KBM-7 (cell line): ENCODE measurements at regions not wholly inside any gene's neighbourhood (a gene's known extent, or its start where the extent isn't known, plus 50 kb on each side); places are given as distances from the start of the nearest gene placed in this dataset.
"Not testable (repeated sequence)": the region's sequence is repeated elsewhere in the genome, so short reads cannot be mapped to it uniquely, and the experiment has no call there.

ENCODE experiments used
- DNase-seq: peaks from one replicate; pipeline ENCODE4 v3.0.0-alpha.2; 2015
- in situ Hi-C: fragments of 300-500 bp; cut with MboI; formaldehyde crosslinking; loops from 2 replicates; pipeline ENCODE4 v1.14.3; 2020; ENCODE audit warnings: low sequenced_read_pairs, low pct_unique_long_range_greater_than_20kb, mixed read lengths

DNA sequence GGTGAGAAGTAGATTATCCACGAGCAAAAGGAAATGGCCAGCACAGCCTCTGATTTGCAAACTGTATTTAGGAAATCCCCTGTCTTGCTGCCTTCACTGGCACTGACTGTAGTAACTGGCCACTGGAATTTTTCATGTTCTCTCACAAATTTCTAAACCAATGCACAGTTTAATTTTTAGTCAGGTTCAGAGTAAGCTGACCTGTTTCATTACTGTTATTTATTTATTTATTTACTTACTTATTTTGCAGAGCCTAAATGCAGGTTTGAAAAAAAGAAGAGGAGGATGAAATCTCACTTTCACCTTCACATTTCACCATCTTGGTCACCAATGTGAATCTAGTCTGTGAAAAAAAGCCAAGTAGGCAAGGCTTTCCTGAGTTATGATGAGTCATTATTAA lies 291.0 kb downstream of the PLOD2 start:
- in situ Hi-C loops = no loop called here
- no peak for DNase-seq

DNA sequence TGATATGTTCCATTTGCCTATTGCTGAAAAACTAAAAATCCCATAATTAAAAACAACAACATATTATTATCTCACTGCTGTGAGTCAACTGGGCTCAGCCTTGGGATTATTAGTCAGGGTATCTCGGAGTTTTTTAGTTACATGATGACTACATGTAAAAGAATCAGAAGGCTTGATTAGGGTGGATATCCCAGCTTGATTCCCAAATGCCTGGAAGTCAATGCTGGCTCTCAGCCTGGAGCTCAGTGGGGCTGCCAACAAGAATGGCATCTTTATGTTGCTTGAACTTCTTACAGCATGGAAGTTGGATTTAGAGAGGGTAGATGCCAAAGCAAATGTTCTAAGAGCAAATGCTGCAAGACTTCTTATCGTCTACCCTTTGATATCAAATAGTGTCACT lies 278.5 kb downstream of the PLOD2 start:
- DNase-seq = no peak
- in situ Hi-C loops = no loop called here

- in situ Hi-C loops = no loop called here
- DNase-seq = no peak
These were observed 271.3 kb downstream of the PLOD2 start for GRCh38 chr3:145889730-145890129.

DNA sequence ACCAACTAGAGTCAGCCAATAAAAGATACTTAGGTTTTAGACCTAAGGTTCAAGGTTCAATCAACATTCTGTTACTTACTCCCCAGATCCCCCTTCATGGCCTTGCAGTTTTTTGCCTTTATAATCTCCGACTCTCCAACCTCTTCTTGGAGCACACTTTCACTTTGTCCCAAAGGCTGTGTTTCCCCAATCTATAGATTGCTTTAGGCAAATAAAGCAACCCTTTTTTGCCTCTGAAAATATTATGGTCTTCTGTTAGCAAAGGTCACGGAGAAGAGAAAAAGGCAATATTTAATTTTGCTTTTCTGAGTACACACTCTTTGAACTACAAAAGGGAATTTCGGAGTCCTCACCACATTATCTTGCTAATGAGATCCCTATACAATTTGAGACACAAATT lies 268.1 kb downstream of the PLOD2 start:
- in situ Hi-C loops = no loop called here

DNA sequence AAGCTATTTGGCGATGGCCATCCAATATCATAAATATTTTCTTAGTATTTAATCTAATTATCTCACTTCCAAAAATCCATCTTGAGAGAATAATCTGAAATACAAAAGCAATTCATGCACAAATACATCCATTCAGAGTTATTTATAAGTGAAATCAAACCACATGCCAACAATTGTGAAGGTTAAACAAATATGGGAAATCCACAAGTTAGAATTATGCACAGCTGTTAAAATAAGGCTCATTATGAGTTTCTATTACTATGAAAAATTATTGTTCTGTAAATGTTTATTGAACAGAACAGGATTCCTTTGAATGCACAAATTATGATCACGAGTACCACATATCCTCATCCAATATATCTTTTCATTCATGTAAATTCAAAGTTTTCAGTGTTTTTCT lies 267.7 kb downstream of the PLOD2 start:
- no peak for DNase-seq
- in situ Hi-C loops = no loop called here

More for the DNA sequence above, 268.1 kb downstream of the PLOD2 start:
- DNase-seq = no peak

DNA sequence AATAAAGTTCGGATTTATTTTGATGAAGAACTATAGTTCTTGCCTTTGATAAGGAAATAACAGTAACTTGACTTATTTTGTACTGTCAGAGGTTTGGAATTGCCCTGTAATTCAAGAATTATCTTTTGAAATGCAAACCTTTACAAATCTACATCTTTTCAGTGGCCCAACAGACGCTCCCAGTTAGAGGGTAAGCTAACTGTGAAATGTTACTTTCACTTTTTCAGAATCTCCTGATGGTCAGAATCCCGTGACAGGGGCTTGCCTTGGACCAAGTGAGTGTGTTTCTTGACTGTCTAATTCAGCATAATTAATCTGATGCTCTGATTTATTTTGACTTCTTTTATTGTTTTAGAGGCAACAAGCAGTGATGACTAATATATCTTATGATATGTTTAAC lies 262.5 kb downstream of the PLOD2 start:
- in situ Hi-C loops = no loop called here
- DNase-seq = no peak

GRCh38 chr3:145899241-145899640 lies 261.7 kb downstream of the PLOD2 start:
- DNase-seq = no peak
- in situ Hi-C loops = no loop called here

DNA sequence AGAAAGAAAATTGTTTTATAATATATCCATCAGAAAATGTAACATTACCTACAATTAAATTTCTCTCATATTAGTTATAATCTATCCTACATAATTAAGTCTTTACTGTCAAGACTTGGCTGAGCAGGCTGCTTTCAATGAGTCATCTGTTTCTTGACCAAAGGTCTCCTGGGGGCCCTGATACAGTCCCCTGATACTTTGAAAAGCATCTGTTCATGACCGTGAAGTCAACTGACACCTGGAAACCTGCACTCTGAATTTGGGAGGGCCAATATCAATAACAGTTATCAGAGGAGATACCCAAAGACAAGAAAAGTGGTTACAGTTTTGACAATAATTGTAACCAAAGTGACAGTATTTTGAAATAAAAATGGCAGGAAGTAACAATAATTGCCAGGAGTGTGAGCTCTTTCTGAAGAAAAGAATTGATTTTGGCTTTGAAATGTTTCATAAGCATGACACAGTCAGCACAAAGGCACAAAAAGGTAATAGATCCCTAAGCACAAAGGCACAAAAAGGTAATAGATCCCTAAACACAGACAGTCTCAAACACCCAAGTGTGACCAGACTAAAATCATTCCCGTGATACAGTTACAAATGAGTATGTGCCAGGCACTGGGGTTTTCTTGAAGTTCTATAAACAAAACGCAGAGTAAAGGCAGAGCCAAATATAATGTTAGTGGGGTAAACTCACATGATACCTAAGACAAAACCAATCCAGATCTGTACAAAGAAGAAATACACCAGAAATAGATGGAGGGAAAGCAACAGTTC lies 260.7 kb downstream of the PLOD2 start:
- DNase-seq = no peak
- in situ Hi-C loops = no loop called here

- in situ Hi-C loops = no loop called here
- DNase-seq = no peak
These were observed 258.8 kb downstream of the PLOD2 start for GRCh38 chr3:145902166-145902565.

GRCh38 chr3:145903472-145904013 lies 257.4 kb downstream of the PLOD2 start:
- in situ Hi-C loops = no loop called here
- DNase-seq = no peak

DNA sequence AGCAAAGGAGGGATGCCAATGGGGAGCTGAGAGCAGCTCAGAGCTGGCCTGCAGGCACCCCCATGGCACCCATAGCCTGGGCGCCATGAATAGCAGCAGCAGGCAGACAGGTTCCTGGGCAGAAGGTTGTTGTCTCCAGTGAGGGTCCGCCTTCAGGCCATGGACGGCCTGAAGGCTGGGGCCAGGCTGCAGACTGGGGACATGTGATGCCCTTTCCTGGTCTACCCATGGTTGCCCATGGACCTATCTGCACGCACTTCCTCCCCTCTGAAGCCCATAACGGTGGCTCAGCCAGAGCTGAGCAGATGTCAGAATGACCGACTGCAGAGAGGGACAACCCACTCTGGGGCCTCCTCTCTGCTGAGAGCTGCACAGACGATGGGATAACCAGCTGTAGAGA lies 256.8 kb downstream of the PLOD2 start:
- DNase-seq = no peak
- in situ Hi-C loops = no loop called here

DNA sequence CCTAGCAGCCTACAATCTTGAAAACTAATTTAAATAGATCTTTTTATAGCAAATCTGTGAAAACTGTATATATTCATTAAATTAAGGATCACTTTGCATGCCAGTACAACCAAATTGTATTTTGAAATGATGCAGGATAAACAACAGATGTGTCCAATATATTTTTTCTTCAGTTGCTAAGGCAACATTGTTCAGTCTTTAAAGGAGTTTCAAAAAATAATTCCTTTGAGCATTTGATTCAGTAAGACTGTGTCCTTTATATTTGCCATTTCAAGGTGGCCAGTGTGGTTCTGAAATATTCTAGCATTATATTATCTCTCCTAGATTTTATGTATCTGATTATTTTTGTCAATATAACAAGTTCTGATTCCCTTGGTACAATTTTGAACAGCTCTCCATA lies 254.7 kb downstream of the PLOD2 start:
- DNase-seq = no peak
- in situ Hi-C loops = no loop called here

- no peak for DNase-seq
- in situ Hi-C loops = no loop called here
These were observed 254.2 kb downstream of the PLOD2 start for GRCh38 chr3:145906755-145907154.

GRCh38 chr3:145911016-145911415 lies 250.0 kb downstream of the PLOD2 start:
- DNase-seq = no peak
- in situ Hi-C loops = no loop called here

GRCh38 chr3:145915787-145916186 lies 245.2 kb downstream of the PLOD2 start:
- in situ Hi-C loops = no loop called here
- DNase-seq = no peak

- in situ Hi-C loops, DNase-seq: not testable (repeated sequence)
These were observed 233.2 kb downstream of the PLOD2 start for GRCh38 chr3:145927736-145928135.

DNA sequence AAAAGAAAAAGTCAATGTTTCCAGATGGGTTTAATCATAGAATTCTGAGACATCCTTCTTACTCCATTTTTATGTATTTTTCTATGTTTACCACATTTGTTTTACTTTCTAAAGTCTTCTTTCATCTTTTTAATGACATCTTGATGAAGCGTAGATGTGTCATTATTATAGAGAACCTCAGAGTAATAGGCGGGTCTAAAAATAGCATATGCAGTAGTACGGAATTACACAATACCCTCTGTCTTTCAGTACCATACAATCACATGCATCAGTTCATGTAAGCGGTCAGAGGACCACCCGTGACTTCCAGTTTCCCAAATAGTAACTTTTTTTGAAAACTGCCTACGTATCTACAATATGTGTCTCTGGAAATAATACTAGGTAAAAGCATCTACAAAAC lies 224.0 kb downstream of the PLOD2 start:
- in situ Hi-C loops = no loop called here
- DNase-seq = no peak

GRCh38 chr3:145939431-145939830 lies 221.6 kb downstream of the PLOD2 start:
- in situ Hi-C loops = no loop called here
- no peak for DNase-seq

GRCh38 chr3:145942052-145942451 lies 218.9 kb downstream of the PLOD2 start:
- no peak for DNase-seq
- in situ Hi-C loops = no loop called here

DNA sequence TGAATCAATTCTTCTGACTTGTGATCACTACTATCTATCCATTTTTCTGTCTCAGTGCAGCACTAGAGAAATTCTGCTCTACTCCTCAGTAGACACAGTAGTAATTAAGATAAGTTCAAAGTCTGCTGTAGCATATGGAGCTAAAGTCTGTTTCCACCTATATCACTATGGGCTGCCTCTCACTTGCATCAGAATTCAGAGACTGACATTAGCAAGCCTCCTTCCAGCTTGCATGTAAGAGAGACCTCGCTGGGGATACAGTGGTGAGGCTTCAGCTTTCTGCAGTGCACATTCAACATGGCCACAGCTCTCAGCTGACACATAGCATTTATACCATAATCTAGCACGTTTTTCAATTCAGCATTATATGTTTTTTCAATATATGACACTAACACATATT lies 217.0 kb downstream of the PLOD2 start:
- no peak for DNase-seq
- in situ Hi-C loops = no loop called here

- no peak for DNase-seq
- in situ Hi-C loops = no loop called here
These were observed 209.5 kb downstream of the PLOD2 start for GRCh38 chr3:145951441-145951840.
